SJSA1 (cell line): ENCODE measurements at regions not wholly inside any gene's neighbourhood (a gene's known extent, or its start where the extent isn't known, plus 50 kb on each side); places are given as distances from the start of the nearest gene placed in this dataset.
A peak's percentile ranks its signal among the peaks of the same experiment; 100 is the strongest.

ENCODE experiments used
- DNase-seq, 2 experiments: peaks; one replicate each; pipeline ENCODE4 v3.0.0-alpha.2; 2015 to 2020; ENCODE audit warnings: low spot score in 2 of 2, low read depth in 1 of 2
- H3K27ac ChIP-seq: fragments of 250-450 bp; sonication (Bioruptor Pico); 2 replicates; pipeline ENCODE4 v1.5.1; 2020; ENCODE audit warnings: mild to moderate bottlenecking, moderate library complexity
- H3K27me3 ChIP-seq: fragments of 250-450 bp; sonication (Bioruptor Pico); replicated peaks from 2 replicates; pipeline ENCODE4 v1.5.1; 2020; ENCODE audit warnings: mild to moderate bottlenecking, moderate library complexity
- H3K36me3 ChIP-seq: fragments of 250-450 bp; sonication (Bioruptor Pico); 2 replicates; pipeline ENCODE4 v1.5.1; 2020; ENCODE audit warnings: mild to moderate bottlenecking
- H3K4me1 ChIP-seq: fragments of 250-450 bp; sonication (Bioruptor Pico); replicated peaks from 2 replicates; pipeline ENCODE4 v1.6.1; 2021; ENCODE audit warnings: mild to moderate bottlenecking
- H3K4me3 ChIP-seq: fragments of 250-450 bp; sonication (Bioruptor Pico); 2 replicates; pipeline ENCODE4 v1.5.1; 2020; ENCODE audit warnings: mild to moderate bottlenecking
- H3K9me3 ChIP-seq: fragments of 250-450 bp; sonication (Bioruptor Pico); replicated peaks from 2 replicates; pipeline ENCODE4 v1.5.1; 2020; ENCODE audit warnings: mild to moderate bottlenecking

DNA sequence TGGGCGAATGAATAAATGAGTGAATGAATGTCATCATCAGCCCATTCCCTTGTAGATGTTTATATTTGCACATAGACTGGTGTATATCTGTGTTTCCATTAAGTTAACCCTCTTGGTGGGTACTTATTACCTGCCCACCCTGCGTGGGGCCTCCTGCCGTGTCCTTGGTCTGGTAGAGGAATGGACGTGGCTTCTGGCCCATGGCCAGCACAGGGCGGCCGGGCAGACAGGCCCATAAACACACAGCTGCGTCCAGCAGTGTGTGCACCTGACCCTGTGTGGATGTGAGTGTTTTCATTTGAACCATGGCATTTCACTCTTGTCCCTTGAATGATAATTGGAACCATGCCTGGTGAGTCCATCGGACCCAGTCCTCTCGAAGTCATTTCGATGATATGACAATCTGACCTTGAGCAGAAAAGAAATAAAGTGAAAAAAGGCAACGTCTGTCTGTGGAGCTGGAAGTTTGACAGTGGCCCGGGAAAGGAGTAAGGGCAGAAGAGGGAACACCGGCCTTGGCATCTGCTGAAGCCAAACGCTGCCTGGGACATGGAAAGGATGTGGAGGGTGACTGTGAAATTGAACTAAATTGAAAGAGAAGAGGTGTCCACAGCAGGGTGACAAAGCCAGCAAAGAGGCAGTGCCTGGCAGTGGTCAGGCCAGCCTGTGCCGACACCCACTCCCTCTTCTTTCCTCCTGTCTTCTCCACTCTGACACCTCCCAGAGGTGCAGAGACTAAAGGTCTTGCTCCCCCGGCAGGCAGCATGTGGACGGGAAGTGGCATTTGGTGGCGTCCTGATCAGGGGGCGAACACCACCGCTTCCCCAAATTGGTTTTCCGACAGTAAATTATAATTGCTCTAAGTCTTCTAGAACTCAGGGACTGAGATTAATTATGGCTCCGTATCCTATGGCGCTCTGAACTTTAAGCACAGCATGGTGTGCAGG, 199.0 kb upstream of the ZMIZ1 start:
- Histone ChIP-seq H3K9me3 (no peaks in the 10 kb centered on the region), H3K27ac (no peak overlapping the region), H3K4me1 (no peaks in the 10 kb centered on the region), H3K4me3 (no peak overlapping the region), H3K36me3 (no peaks in the 10 kb centered on the region), H3K27me3 (no peaks in the 10 kb centered on the region)
- no peak for DNase-seq

DNA sequence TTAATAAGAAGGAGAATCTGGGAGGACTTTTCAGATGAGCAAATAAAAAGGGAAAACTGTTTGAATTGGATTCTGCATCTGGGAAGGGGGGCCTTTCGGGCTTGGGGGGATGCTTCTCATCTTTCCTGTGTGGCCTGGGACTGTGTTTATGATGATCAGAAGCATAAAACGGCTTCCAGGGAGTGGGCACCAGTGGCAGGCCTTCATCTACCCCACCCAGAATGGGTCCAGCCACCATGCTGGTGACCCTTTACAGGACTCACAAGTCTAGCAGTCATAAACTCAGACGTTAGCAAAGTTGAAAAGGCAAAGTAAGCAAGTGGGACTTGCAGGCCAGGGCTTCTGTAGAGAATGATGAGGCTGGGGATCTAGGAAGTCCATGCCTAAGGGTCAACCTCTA, 198.3 kb upstream of the ZMIZ1 start:
- Histone ChIP-seq H3K27ac (no peak overlapping the region), H3K36me3 (no peaks in the 10 kb centered on the region), H3K4me1 (no peaks in the 10 kb centered on the region), H3K27me3 (no peaks in the 10 kb centered on the region), H3K9me3 (no peaks in the 10 kb centered on the region), H3K4me3 (no peak overlapping the region)
- no peak for DNase-seq

DNA sequence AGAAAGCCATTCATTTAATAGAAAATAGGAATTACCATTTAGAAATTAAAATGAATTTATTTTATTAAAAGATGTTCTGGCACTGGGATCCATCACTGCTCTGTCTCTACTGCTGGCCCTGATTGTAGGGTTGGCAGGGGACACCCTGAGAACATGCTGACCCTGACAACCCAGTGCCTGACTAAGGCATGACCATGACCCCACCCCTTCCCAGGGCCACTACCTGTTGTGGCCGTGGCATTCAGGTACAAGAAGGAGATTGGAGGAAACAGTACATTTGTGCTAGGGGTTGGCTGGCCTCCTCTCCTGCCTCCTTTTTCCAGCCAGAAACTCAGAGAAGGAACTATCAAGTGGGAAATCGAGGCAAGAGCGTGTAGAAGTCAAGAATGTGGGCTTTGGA, 197.0 kb upstream of the ZMIZ1 start:
- DNase-seq = no peak
- Histone ChIP-seq H3K9me3 (no peaks in the 10 kb centered on the region), H3K27me3 (no peaks in the 10 kb centered on the region), H3K4me1 (no peaks in the 10 kb centered on the region), H3K27ac (no peak overlapping the region), H3K36me3 (no peaks in the 10 kb centered on the region), H3K4me3 (no peak overlapping the region)

DNA sequence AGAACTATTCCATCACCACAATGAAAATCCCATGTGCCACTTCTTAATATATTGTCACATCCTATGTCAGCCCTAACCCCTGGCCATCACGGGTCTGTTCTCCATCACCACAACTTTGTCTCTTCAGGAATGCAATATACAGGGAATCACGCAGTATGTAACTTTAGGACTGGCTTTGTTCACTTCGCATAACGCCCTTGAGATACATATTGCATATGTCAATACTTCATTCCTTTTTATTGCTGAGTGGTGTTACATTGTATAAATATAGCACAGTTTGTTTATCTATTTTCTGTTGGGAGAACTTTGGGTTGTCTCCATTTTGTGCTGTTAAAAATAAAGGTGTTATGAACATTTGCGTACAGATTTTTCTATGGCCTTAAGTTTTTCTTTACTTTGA, 195.4 kb upstream of the ZMIZ1 start:
- Histone ChIP-seq H3K4me1 (no peaks in the 10 kb centered on the region), H3K27ac (no peak overlapping the region), H3K36me3 (no peaks in the 10 kb centered on the region), H3K9me3 (no peaks in the 10 kb centered on the region), H3K4me3 (no peak overlapping the region), H3K27me3 (no peaks in the 10 kb centered on the region)
- DNase-seq = no peak

DNA sequence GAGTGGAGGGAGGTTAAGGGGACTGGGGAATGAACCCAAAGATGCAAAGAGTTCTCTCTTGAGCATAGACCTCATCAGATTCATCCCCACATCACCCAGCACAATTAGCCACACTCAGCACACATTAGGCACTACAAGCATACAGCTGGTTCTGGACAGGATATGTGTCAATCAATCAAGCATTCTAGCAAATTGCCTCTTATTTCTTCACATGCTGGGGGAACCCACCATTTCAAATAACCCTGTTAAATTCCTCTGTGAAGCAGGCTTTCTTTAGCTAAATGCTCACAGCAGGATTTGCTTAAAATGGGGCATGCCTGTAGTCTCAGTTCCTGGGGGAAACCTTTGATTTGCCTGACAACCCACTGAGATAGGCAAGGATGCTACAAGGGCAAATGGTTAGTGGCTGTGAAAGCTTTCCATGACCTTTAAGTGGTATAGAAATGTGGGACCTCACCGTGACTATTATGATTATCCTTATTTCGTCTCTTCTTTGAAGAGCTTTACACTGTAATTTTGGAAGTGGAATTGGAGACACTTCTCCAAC, 193.4 kb upstream of the ZMIZ1 start:
- H3K9me3 ChIP-seq = 0 out of 2 replicates have a peak, but pooled peaks cover 3% of the 10 kb centered on the region
- H3K27me3 ChIP-seq = no peaks in the 10 kb centered on the region
- no peak overlapping the region for H3K27ac ChIP-seq
- H3K4me3 ChIP-seq = no peak overlapping the region
- no peaks in the 10 kb centered on the region for H3K36me3 ChIP-seq
- DNase-seq = no peak
- H3K4me1 ChIP-seq = no peaks in the 10 kb centered on the region

DNA sequence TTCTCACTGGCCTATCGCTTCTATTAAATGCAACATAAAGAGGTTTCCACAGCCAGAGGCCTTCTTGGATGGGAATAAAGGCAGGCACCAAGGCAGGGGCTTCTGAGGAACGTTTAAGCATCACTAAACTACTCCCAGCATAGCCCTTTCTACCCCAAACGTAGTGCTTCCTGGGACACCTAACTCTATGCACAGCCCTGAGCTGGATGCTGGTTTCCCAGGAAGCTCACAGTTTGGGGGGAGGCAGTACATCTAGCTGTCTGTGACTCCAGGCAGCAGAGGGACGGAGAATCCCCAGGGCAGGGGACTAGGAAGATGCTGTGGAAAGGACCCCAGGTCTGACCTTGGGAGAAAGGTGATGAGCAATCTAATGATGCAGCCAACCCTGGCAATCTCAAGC, 192.8 kb upstream of the ZMIZ1 start:
- Histone ChIP-seq H3K9me3 (0 out of 2 replicates have a peak, but pooled peaks cover 3% of the 10 kb centered on the region), H3K27ac (no peak overlapping the region), H3K4me1 (no peaks in the 10 kb centered on the region), H3K4me3 (no peak overlapping the region), H3K27me3 (no peaks in the 10 kb centered on the region), H3K36me3 (no peaks in the 10 kb centered on the region)
- DNase-seq = no peak

DNA sequence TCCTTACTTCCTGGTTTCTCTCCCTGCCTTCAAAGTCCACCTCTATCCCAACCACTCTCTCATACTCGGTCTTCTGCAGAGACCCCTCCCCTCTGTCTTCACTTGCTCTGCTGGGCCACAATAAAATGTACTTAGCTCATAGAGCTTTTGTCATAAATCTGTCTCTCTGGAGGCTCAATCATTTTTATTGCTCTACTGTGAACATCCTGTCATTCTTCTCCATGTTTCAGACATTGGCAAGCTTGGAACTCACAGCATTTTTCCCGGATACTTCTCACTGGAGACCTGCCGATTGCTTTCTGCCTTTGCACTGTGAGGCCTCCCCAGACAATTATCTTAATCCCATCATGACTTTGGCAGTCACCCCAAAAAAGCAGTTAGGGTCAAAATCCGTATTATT, 192.3 kb upstream of the ZMIZ1 start:
- no peaks in the 10 kb centered on the region for H3K27me3 ChIP-seq
- H3K27ac ChIP-seq = no peak overlapping the region
- no peaks in the 10 kb centered on the region for H3K4me1 ChIP-seq
- 0 out of 2 replicates have a peak, but pooled peaks cover 3% of the 10 kb centered on the region for H3K9me3 ChIP-seq
- no peaks in the 10 kb centered on the region for H3K36me3 ChIP-seq
- H3K4me3 ChIP-seq = no peak overlapping the region
- no peak for DNase-seq

DNA sequence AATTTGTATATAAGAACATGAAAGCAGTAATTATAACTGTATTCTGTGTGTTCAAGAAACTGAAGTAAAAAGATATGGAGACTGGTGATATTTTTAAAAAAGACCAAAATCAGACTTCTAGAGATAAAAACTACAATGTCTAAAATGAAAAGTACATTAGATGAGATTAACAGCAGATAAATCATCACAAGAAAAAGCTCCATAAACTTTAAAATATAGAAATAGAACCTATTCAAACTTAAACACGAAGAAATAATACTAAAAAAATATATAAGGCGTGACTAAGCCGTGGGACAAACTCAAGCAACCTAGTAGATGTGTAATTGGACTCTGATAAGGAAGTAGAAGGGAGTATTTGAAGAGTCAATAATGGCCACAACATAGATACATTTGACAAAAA, 189.1 kb upstream of the ZMIZ1 start:
- Histone ChIP-seq H3K27ac (no peak overlapping the region), H3K27me3 (no peaks in the 10 kb centered on the region), H3K4me3 (no peak overlapping the region), H3K9me3 (0 out of 2 replicates have a peak, but pooled peaks cover 3% of the 10 kb centered on the region), H3K36me3 (no peaks in the 10 kb centered on the region), H3K4me1 (no peaks in the 10 kb centered on the region)
- no peak for DNase-seq

DNA sequence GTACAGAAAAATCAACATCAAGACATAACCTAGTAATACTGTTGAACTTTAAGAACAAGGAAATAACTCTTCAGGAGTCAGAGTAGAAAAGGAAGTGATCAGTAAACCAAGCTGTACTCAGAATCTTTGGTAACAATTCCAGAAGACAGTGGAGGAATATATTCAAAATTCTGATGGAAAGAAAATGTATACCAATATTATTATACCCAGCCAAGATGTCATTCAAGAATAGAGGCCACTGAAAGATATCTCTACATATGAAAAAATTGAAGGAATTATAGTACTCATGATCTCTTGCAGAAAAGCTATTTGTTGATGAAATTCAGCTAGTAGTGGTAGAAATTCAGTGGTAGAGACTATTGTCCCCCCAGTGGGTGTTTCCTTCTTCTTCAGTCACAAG, 182.6 kb upstream of the ZMIZ1 start:
- H3K36me3 ChIP-seq = no peaks in the 10 kb centered on the region

DNA sequence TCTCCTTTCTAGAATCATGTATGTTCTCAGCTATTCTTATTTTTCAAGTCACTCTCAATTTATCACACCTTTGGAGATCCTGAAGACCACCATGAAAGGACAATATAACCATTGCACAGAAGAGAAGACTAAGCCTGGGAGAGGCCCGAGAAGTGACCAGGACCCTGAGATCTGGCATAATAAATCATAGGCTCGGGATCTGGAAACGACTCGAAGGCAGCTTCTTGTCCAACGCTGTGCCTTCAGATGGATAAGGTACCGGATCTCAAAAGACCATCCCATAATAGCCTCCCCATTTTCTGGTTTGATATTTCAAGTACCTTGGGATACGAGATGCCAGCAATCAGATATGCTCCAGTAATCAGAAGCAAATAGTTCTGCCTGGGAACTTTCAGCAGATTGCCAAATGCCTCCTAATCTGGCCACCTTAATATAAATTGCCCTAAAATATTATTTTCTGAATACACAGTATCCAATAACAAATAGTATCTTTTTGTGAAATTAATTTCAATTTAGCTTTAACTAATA, 179.2 kb upstream of the ZMIZ1 start:
- no peaks in the 10 kb centered on the region for H3K4me1 ChIP-seq
- no peak for DNase-seq
- H3K27me3 ChIP-seq = no peaks in the 10 kb centered on the region
- no peak overlapping the region for H3K4me3 ChIP-seq
- no peak overlapping the region for H3K27ac ChIP-seq
- H3K36me3 ChIP-seq = no peaks in the 10 kb centered on the region
- H3K9me3 ChIP-seq = peaks cover 5% of the 10 kb centered on the region

More for the DNA sequence above, 182.6 kb upstream of the ZMIZ1 start:
- no peak overlapping the region for H3K27ac ChIP-seq
- no peak for DNase-seq
- H3K4me3 ChIP-seq = no peak overlapping the region
- no peaks in the 10 kb centered on the region for H3K4me1 ChIP-seq
- peaks cover 5% of the 10 kb centered on the region for H3K9me3 ChIP-seq
- no peaks in the 10 kb centered on the region for H3K27me3 ChIP-seq

DNA sequence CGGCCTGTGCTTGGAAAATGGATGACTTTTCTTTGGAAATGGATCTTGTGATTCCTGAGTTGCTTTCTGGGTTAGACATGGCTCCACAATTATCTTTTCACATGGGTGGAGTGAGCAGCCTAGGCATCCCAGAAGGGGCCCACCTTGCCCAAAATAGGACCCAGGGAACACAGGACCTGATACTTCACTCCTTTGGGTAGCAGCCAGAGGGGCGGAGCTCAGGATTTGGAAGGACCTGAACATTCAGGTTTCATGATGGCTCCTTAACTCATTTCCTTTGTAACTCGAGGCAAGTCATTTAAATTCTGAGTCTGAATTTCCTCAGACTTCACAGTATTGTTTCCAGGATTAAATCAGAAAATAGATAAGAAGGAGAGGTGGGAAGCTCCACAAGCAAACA, 178.3 kb upstream of the ZMIZ1 start:
- no peak for DNase-seq
- Histone ChIP-seq H3K9me3 (peaks cover 5% of the 10 kb centered on the region), H3K27ac (no peak overlapping the region), H3K4me3 (no peak overlapping the region), H3K27me3 (no peaks in the 10 kb centered on the region), H3K36me3 (no peaks in the 10 kb centered on the region), H3K4me1 (no peaks in the 10 kb centered on the region)

DNA sequence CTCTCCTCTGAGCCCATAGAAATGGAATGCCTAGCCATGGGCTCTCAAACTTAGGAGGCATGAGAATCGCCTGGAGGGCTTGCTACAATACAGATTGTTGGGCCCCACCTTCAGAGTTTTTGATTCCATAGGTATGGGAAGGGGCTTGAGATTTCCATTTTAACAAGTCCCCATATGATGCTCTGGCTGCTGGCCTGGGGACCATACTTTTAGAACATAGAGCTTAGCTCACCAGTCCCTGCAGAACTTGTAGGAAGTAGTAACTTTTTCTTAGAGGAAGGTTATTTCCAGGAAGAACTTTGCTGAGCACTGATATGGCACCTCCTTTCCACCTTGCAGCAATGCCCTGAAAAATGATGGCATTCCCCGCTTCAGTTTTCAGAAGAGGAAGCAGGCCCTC, 177.0 kb upstream of the ZMIZ1 start:
- no peaks in the 10 kb centered on the region for H3K4me1 ChIP-seq
- no peaks in the 10 kb centered on the region for H3K36me3 ChIP-seq
- H3K9me3 ChIP-seq = peaks cover under 1% of the 10 kb centered on the region; the same call in 1 of the 2 replicates
- no peak overlapping the region for H3K4me3 ChIP-seq
- H3K27ac ChIP-seq = no peak overlapping the region
- H3K27me3 ChIP-seq = no peaks in the 10 kb centered on the region
- DNase-seq = peak in 1 of 2 experiments; percentile 26

DNA sequence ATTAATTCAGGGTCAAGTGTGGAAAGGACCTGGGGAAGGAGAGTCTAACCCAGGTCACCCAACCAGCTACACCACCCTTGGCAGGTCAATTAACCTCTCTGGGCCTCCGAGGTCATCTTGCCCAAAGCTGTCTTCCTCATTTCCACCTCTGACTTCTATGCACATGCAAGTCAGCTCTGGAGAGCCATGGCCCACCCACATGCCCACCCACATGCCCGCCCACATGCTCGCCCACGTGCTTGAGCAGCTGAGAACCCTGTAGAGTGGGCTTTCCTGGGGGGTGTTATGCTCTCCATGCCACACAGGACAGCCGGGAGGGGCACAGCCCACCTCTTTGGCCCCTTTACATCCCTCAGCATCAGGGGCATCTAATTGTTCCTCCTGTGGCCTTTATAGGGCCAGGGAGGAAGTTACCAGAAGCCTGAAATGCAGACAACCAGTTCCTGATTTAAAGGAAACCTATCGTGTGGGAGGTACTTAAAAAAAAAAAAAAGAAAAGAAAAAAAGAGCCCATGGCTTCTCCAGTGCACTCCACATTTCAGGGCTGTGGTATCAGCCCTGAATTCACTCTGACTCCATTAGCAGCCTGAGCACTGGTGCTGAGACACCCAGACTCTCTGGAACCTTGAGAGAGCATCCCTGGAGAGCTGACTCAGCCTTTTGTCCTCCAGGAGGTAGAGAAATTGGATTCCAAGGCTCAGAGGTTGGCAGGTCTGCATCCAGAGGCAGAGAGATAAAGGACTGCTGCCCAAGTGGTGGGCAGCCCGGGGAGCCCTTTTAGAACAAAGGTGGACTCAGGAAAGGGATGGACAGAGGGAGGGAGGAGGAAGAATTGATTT, 176.2 kb upstream of the ZMIZ1 start:
- no peaks in the 10 kb centered on the region for H3K9me3 ChIP-seq
- H3K4me3 ChIP-seq = no peak overlapping the region
- no peak overlapping the region for H3K27ac ChIP-seq
- H3K36me3 ChIP-seq = no peaks in the 10 kb centered on the region
- DNase-seq = no peak
- H3K4me1 ChIP-seq = no peaks in the 10 kb centered on the region
- H3K27me3 ChIP-seq = no peaks in the 10 kb centered on the region
